ENCODE measurements at regions not wholly inside any gene's neighbourhood (a gene's known extent, or its start where the extent isn't known, plus 50 kb on each side); places are given as distances from the start of the nearest gene placed in this dataset.

- no peak for DNase-seq
- H3K9me3 ChIP-seq (ENCODE audit: control insufficient read depth in 1 of 2, low read length in 2 of 2), result no peaks in the 10 kb centered on the region
- no peaks in the 10 kb centered on the region for H3K27me3 ChIP-seq (ENCODE audit: insufficient read depth, low read length)
- Mint-ChIP-seq H3K27me3 (no peaks in the 10 kb centered on the region), H3K36me3 (no peaks in the 10 kb centered on the region), H3K4me1 (no peaks in the 10 kb centered on the region), H3K9me3 (peaks cover 0 to 37% (median 11%) of the 10 kb centered on the region in 8 donors), H3K4me3 (no peak overlapping the region), H3K27ac (no peak overlapping the region)
- intact Hi-C loops (cut with micrococcal nuclease), result no loop called here
- H3K4me3 ChIP-seq (ENCODE audit: low read length in 2 of 2), result no peak overlapping the region
- H3K36me3 ChIP-seq (ENCODE audit: insufficient read depth, low read length), result no peaks in the 10 kb centered on the region
- ChIA-PET POLR2A (ENCODE audit: partially characterized antibody) (no interaction called here), CTCF (ENCODE audit: partially characterized antibody) (no interaction called here)
- no peak overlapping the region for H3K27ac ChIP-seq (ENCODE audit: low read depth, low read length)
- H3K4me1 ChIP-seq (ENCODE audit: insufficient read depth, low read length), result no peaks in the 10 kb centered on the region
Observed at GRCh38 chr10:53255661-53256205, 483.1 kb upstream of the MBL2 start.

GRCh38 chr10:53253221-53253620 is 480.6 kb upstream of the MBL2 start:
- Mint-ChIP-seq H3K4me3 (no peak overlapping the region), H3K9me3 (peaks cover 0 to 37% (median 15%) of the 10 kb centered on the region in 8 donors), H3K27me3 (no peaks in the 10 kb centered on the region), H3K27ac (no peak overlapping the region), H3K4me1 (no peaks in the 10 kb centered on the region), H3K36me3 (no peaks in the 10 kb centered on the region)
- no peak for DNase-seq
- Histone ChIP-seq H3K36me3 (ENCODE audit: insufficient read depth, low read length) (no peaks in the 10 kb centered on the region), H3K27me3 (ENCODE audit: insufficient read depth, low read length) (no peaks in the 10 kb centered on the region), H3K4me1 (ENCODE audit: insufficient read depth, low read length) (no peaks in the 10 kb centered on the region), H3K9me3 (ENCODE audit: control insufficient read depth in 1 of 2, low read length in 2 of 2) (peaks cover 0 to 5% of the 10 kb centered on the region in 2 donors), H3K4me3 (ENCODE audit: low read length in 2 of 2) (no peak overlapping the region), H3K27ac (ENCODE audit: low read depth, low read length) (no peak overlapping the region)
- intact Hi-C loops (cut with micrococcal nuclease), result no loop called here
- POLR2A ChIA-PET (ENCODE audit: partially characterized antibody), result no interaction called here
- CTCF ChIA-PET (ENCODE audit: partially characterized antibody), result no interaction called here

- Histone ChIP-seq H3K4me3 (ENCODE audit: low read length in 2 of 2) (no peak overlapping the region), H3K4me1 (ENCODE audit: insufficient read depth, low read length) (no peaks in the 10 kb centered on the region), H3K27ac (ENCODE audit: low read depth, low read length) (no peak overlapping the region), H3K36me3 (ENCODE audit: insufficient read depth, low read length) (no peaks in the 10 kb centered on the region), H3K27me3 (ENCODE audit: insufficient read depth, low read length) (no peaks in the 10 kb centered on the region), H3K9me3 (ENCODE audit: control insufficient read depth in 1 of 2, low read length in 2 of 2) (no peaks in the 10 kb centered on the region)
- Mint-ChIP-seq H3K4me3 (no peak overlapping the region), H3K9me3 (peaks cover 2 to 26% (median 11%) of the 10 kb centered on the region in 8 donors), H3K27ac (no peak overlapping the region), H3K36me3 (no peaks in the 10 kb centered on the region), H3K4me1 (no peaks in the 10 kb centered on the region), H3K27me3 (no peaks in the 10 kb centered on the region)
- no peak for DNase-seq
- intact Hi-C loops (cut with micrococcal nuclease), result no loop called here
- POLR2A ChIA-PET (ENCODE audit: partially characterized antibody), result no interaction called here
- CTCF ChIA-PET (ENCODE audit: partially characterized antibody), result interaction anchor here (0.6 kb wide), 1 partner anchor 180 kb away, joined by 4 read pairs; no protein-coding TSS in a partner anchor
Observed at GRCh38 chr10:53239873-53240272, 467.3 kb upstream of the MBL2 start.

GRCh38 chr10:53236941-53237340 is 464.4 kb upstream of the MBL2 start:
- Histone ChIP-seq H3K4me3 (ENCODE audit: low read length in 2 of 2) (no peak overlapping the region), H3K27ac (ENCODE audit: low read depth, low read length) (no peak overlapping the region), H3K9me3 (ENCODE audit: control insufficient read depth in 1 of 2, low read length in 2 of 2) (no peaks in the 10 kb centered on the region), H3K4me1 (ENCODE audit: insufficient read depth, low read length) (no peaks in the 10 kb centered on the region), H3K27me3 (ENCODE audit: insufficient read depth, low read length) (no peaks in the 10 kb centered on the region), H3K36me3 (ENCODE audit: insufficient read depth, low read length) (no peaks in the 10 kb centered on the region)
- Mint-ChIP-seq H3K4me1 (no peaks in the 10 kb centered on the region), H3K4me3 (no peak overlapping the region), H3K9me3 (peaks cover 3 to 16% (median 7%) of the 10 kb centered on the region in 8 donors), H3K36me3 (no peaks in the 10 kb centered on the region), H3K27ac (no peak overlapping the region), H3K27me3 (no peaks in the 10 kb centered on the region)
- CTCF ChIA-PET (ENCODE audit: partially characterized antibody), result no interaction called here
- intact Hi-C loops (cut with micrococcal nuclease), result no loop called here
- POLR2A ChIA-PET (ENCODE audit: partially characterized antibody), result no interaction called here
- no peak for DNase-seq

DNA sequence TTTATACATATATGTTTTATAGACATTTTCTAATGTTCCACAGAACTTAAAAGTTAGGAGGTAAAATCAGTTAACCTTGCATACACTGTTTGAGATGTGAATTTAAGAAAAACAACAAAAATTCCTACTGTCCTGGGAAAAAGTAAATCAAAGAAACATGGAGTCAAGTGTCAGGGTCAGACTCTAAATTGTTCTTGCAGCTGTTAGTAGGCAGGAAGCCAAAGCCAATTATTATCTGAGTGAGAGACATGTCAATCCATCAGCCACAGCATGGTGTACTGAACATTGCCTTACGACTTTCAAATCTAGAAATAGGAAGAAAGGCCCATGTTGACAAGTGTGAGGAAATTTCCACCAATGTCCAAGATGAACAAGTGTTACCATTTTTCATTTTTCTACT is 461.2 kb upstream of the MBL2 start:
- DNase-seq, result no peak
- Mint-ChIP-seq H3K36me3 (peaks cover 0 to 1% of the 10 kb centered on the region in 2 donors), H3K4me1 (no peaks in the 10 kb centered on the region), H3K27ac (no peak overlapping the region), H3K27me3 (no peaks in the 10 kb centered on the region), H3K9me3 (peaks cover 0 to 10% (median 6%) of the 10 kb centered on the region in 8 donors), H3K4me3 (no peak overlapping the region)
- Histone ChIP-seq H3K9me3 (ENCODE audit: control insufficient read depth in 1 of 2, low read length in 2 of 2) (no peaks in the 10 kb centered on the region), H3K36me3 (ENCODE audit: insufficient read depth, low read length) (no peaks in the 10 kb centered on the region), H3K27me3 (ENCODE audit: insufficient read depth, low read length) (no peaks in the 10 kb centered on the region), H3K27ac (ENCODE audit: low read depth, low read length) (no peak overlapping the region), H3K4me1 (ENCODE audit: insufficient read depth, low read length) (no peaks in the 10 kb centered on the region), H3K4me3 (ENCODE audit: low read length in 2 of 2) (no peak overlapping the region)
- intact Hi-C loops (cut with micrococcal nuclease), result no loop called here
- ChIA-PET CTCF (ENCODE audit: partially characterized antibody) (no interaction called here), POLR2A (ENCODE audit: partially characterized antibody) (no interaction called here)

DNA sequence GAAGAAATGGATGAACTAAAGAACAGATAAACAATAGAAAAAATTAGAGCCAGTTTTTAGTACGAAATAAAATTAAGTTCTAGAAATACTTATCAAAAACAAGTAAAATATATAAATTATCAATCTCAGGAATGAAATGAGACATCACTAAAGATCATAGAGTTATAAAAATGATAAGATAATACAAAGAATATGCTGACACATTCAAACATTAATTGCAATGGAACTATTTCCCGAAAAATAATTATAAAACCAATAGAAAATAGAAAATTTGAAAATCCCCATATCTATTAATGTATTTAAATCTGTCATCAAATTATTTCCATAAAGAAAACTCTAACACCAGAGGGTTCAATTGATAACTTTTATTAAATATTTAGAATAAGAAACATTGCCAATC is 458.1 kb upstream of the MBL2 start:
- CTCF ChIA-PET (ENCODE audit: partially characterized antibody), result no interaction called here
- H3K27ac ChIP-seq (ENCODE audit: low read depth, low read length), result no peak overlapping the region
- Mint-ChIP-seq H3K9me3 (peaks cover 0 to 12% (median 6%) of the 10 kb centered on the region in 8 donors), H3K4me3 (no peak overlapping the region), H3K4me1 (no peaks in the 10 kb centered on the region), H3K36me3 (peaks cover 0 to 1% of the 10 kb centered on the region in 2 donors), H3K27me3 (no peaks in the 10 kb centered on the region), H3K27ac (no peak overlapping the region)
- H3K36me3 ChIP-seq (ENCODE audit: insufficient read depth, low read length), result no peaks in the 10 kb centered on the region
- no peaks in the 10 kb centered on the region for H3K9me3 ChIP-seq (ENCODE audit: control insufficient read depth in 1 of 2, low read length in 2 of 2)
- no peak overlapping the region for H3K4me3 ChIP-seq (ENCODE audit: low read length in 2 of 2)
- no peaks in the 10 kb centered on the region for H3K4me1 ChIP-seq (ENCODE audit: insufficient read depth, low read length)
- no peak for DNase-seq
- intact Hi-C loops (cut with micrococcal nuclease), result no loop called here
- POLR2A ChIA-PET (ENCODE audit: partially characterized antibody), result no interaction called here
- no peaks in the 10 kb centered on the region for H3K27me3 ChIP-seq (ENCODE audit: insufficient read depth, low read length)

- H3K27me3 ChIP-seq (ENCODE audit: insufficient read depth, low read length), result no peaks in the 10 kb centered on the region
- CTCF ChIA-PET (ENCODE audit: partially characterized antibody), result no interaction called here
- no peak overlapping the region for H3K27ac ChIP-seq (ENCODE audit: low read depth, low read length)
- no peaks in the 10 kb centered on the region for H3K27me3 Mint-ChIP-seq
- POLR2A ChIA-PET (ENCODE audit: partially characterized antibody), result no interaction called here
- no peak for DNase-seq
- no peaks in the 10 kb centered on the region for H3K36me3 ChIP-seq (ENCODE audit: insufficient read depth, low read length)
- H3K4me3 ChIP-seq (ENCODE audit: low read length in 2 of 2), result no peak overlapping the region
- H3K4me1 ChIP-seq (ENCODE audit: insufficient read depth, low read length), result no peaks in the 10 kb centered on the region
- intact Hi-C loops (cut with micrococcal nuclease), result no loop called here
- no peak overlapping the region for H3K4me3 Mint-ChIP-seq
- H3K4me1 Mint-ChIP-seq, result no peaks in the 10 kb centered on the region
- H3K36me3 Mint-ChIP-seq, result no peaks in the 10 kb centered on the region
- H3K27ac Mint-ChIP-seq, result no peak overlapping the region
- H3K9me3 ChIP-seq (ENCODE audit: control insufficient read depth in 1 of 2, low read length in 2 of 2), result no peaks in the 10 kb centered on the region
- H3K9me3 Mint-ChIP-seq, result peaks cover 0 to 28% (median 12%) of the 10 kb centered on the region in 8 donors
Observed at GRCh38 chr10:53223851-53224250, 451.3 kb upstream of the MBL2 start.

DNA sequence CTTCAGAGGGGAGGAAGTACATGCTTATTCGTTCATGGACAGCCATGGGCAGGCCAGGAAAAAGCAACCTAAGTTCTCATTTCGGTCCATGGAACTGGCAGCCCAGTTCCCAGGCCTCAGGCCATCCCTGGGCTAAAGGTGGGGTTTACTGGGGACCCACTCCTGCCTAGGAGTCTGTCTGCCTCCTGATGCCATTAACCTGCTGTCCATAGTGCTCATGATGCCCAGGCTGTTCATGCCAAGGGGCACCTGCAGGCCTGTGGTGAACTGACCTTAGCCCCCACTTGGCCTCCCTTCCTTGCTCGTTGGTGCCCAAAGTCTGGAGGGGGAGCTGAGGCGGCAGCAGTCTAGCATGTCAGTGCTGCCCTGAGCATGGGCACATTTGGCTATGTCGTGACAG is 450.2 kb upstream of the MBL2 start:
- DNase-seq, result no peak
- Mint-ChIP-seq H3K27ac (no peak overlapping the region), H3K9me3 (peaks cover 0 to 25% (median 12%) of the 10 kb centered on the region in 8 donors), H3K4me1 (no peaks in the 10 kb centered on the region), H3K27me3 (no peaks in the 10 kb centered on the region), H3K4me3 (no peak overlapping the region), H3K36me3 (no peaks in the 10 kb centered on the region)
- Histone ChIP-seq H3K27me3 (ENCODE audit: insufficient read depth, low read length) (no peaks in the 10 kb centered on the region), H3K9me3 (ENCODE audit: control insufficient read depth in 1 of 2, low read length in 2 of 2) (no peaks in the 10 kb centered on the region), H3K4me1 (ENCODE audit: insufficient read depth, low read length) (no peaks in the 10 kb centered on the region), H3K4me3 (ENCODE audit: low read length in 2 of 2) (no peak overlapping the region), H3K27ac (ENCODE audit: low read depth, low read length) (no peak overlapping the region), H3K36me3 (ENCODE audit: insufficient read depth, low read length) (no peaks in the 10 kb centered on the region)
- ChIA-PET POLR2A (ENCODE audit: partially characterized antibody) (no interaction called here), CTCF (ENCODE audit: partially characterized antibody) (no interaction called here)
- intact Hi-C loops (cut with micrococcal nuclease), result no loop called here

Data from CD4-positive, alpha-beta memory T cell (primary cell).